ENCODE measurements at regions not wholly inside any gene's neighbourhood (a gene's known extent, or its start where the extent isn't known, plus 50 kb on each side); places are given as distances from the start of the nearest gene placed in this dataset.

DNA sequence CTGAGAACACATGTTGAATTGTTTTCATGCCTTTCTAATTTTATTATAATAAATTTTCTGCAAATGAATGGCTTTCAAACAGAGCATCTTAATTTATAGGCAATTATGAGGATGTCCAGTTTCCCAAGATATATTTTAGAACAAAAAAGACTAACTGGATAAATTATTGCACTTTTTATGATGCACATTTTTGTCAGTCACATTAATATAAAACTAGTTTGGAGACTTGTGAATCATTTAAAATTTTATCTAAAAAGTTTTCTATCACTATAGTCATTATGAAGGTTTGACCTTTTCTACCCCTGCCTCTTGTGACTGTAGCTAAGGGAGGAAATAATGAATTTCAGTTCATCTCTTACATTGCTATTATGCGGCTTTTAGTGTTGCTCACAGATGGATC is 393.8 kb downstream of the TAF11L14 start:
- Histone ChIP-seq H3K27me3 (no peaks in the 10 kb centered on the region), H3K4me1 (ENCODE audit: low read depth) (no peaks in the 10 kb centered on the region), H3K4me3 (no peak overlapping the region), H3K36me3 (no peaks in the 10 kb centered on the region), H3K9me3 (ENCODE audit: low read depth) (no peaks in the 10 kb centered on the region), H3K27ac (no peak overlapping the region)
- TF ChIP-seq, protein P1, sequence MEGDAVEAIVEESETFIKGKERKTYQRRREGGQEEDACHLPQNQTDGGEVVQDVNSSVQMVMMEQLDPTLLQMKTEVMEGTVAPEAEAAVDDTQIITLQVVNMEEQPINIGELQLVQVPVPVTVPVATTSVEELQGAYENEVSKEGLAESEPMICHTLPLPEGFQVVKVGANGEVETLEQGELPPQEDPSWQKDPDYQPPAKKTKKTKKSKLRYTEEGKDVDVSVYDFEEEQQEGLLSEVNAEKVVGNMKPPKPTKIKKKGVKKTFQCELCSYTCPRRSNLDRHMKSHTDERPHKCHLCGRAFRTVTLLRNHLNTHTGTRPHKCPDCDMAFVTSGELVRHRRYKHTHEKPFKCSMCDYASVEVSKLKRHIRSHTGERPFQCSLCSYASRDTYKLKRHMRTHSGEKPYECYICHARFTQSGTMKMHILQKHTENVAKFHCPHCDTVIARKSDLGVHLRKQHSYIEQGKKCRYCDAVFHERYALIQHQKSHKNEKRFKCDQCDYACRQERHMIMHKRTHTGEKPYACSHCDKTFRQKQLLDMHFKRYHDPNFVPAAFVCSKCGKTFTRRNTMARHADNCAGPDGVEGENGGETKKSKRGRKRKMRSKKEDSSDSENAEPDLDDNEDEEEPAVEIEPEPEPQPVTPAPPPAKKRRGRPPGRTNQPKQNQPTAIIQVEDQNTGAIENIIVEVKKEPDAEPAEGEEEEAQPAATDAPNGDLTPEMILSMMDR (IDR thresholded peaks at IDR 0.05; ENCODE audit: low read depth, low read length), result no peak
- no peak for DNase-seq (ENCODE audit: low read depth in 1 of 2, low spot score in 1 of 2)

DNA sequence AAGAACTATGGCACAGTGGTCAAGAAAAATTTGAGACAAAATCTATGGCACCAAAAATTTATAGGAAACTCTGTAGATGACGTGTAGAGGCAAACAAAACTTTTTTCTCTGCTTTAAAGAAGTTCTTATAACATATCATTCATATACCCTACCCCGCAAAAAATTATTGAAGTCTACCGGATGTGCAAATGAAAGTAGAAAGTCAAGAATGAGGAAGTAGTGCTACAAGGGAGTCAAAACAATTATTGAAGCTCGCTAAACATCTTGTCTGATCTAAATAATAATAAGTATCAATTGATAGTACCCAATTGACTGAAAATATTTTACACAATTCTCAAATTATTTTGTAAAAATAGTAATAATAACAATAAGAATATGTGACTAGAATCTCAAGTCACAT is 398.5 kb downstream of the TAF11L14 start:
- TF ChIP-seq, protein P1 (IDR thresholded peaks at IDR 0.05; ENCODE audit: low read depth, low read length), result no peak
- Histone ChIP-seq H3K27ac (no peak overlapping the region), H3K4me3 (no peak overlapping the region)

DNA sequence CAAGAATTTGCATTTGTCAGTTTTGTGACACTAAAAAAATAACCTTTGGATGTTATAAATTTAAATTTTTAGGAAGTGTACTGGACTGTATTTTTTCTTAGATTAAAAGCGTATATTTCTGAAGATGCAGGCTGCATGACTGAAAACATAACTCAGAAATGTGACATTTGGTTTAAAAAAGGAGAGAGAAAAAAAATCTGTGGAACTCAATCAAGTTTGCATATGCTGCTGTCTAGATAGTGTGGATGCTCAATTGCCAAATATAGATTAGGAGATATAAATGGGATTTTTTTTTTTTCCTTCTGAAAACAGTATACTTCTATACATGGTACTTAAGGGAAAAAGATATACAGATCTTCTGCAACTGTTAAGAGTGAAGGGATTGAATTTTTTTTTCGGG is 402.3 kb downstream of the TAF11L14 start:
- Histone ChIP-seq H3K27me3 (no peaks in the 10 kb centered on the region), H3K9me3 (ENCODE audit: low read depth) (no peaks in the 10 kb centered on the region), H3K4me1 (ENCODE audit: low read depth) (no peaks in the 10 kb centered on the region), H3K27ac (no peak overlapping the region), H3K4me3 (no peak overlapping the region), H3K36me3 (no peaks in the 10 kb centered on the region)
- TF ChIP-seq, protein P1 (IDR thresholded peaks at IDR 0.05; ENCODE audit: low read depth, low read length), result no peak
- no peak for DNase-seq (ENCODE audit: low read depth in 1 of 2, low spot score in 1 of 2)

More for the DNA sequence above, 398.5 kb downstream of the TAF11L14 start:
- Histone ChIP-seq H3K4me1 (ENCODE audit: low read depth) (no peaks in the 10 kb centered on the region), H3K36me3 (no peaks in the 10 kb centered on the region), H3K9me3 (ENCODE audit: low read depth) (no peaks in the 10 kb centered on the region), H3K27me3 (no peaks in the 10 kb centered on the region)
- DNase-seq (ENCODE audit: low read depth in 1 of 2, low spot score in 1 of 2), result no peak

DNA sequence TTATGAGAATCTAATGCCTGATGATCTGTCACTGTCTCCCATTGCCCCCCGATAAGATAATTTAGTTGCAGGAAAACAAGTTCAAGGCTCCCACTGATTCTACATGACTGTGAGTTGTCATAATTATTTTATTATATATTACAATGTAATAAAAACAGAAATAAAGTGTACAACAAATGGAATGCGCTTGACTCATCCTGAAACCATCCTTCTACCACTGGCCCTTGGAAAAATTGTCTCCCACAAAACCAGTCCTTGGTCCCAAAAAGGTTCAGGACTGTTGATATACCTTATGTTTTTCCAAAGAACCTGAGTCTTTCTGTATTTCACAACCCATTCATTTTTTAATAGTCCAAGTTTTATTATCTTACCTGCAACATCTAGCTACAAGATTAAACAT is 403.5 kb downstream of the TAF11L14 start:
- Histone ChIP-seq H3K4me1 (ENCODE audit: low read depth) (no peaks in the 10 kb centered on the region), H3K4me3 (no peak overlapping the region), H3K9me3 (ENCODE audit: low read depth) (no peaks in the 10 kb centered on the region), H3K36me3 (no peaks in the 10 kb centered on the region), H3K27ac (no peak overlapping the region), H3K27me3 (no peaks in the 10 kb centered on the region)
- TF ChIP-seq, protein P1 (IDR thresholded peaks at IDR 0.05; ENCODE audit: low read depth, low read length), result no peak
- no peak for DNase-seq (ENCODE audit: low read depth in 1 of 2, low spot score in 1 of 2)

DNA sequence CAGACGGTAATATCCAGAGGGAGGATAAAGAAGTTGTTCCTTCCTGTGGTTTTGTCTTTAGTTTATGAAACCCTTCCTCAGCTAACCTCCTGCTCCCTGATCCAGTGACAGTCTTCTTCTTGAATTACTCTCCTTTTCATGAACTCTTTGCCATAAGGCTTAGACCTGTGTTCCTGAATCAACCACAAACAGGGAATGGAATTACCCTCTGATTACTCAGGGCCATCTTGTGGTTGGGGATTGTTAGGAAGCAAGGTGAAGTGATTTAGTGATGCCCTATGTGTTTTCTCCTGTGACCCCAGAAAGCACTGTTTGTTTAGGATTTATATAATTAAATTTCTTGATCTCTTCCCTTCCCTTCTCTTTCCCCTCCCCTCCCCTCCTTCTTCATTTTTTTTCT is 409.1 kb downstream of the TAF11L14 start:
- TF ChIP-seq, protein P1 (IDR thresholded peaks at IDR 0.05; ENCODE audit: low read depth, low read length), result no peak
- no peak for DNase-seq (ENCODE audit: low read depth in 1 of 2, low spot score in 1 of 2)
- Histone ChIP-seq H3K9me3 (ENCODE audit: low read depth) (no peaks in the 10 kb centered on the region), H3K4me1 (ENCODE audit: low read depth) (no peaks in the 10 kb centered on the region), H3K36me3 (no peaks in the 10 kb centered on the region), H3K27ac (no peak overlapping the region), H3K4me3 (no peak overlapping the region), H3K27me3 (no peaks in the 10 kb centered on the region)

DNA sequence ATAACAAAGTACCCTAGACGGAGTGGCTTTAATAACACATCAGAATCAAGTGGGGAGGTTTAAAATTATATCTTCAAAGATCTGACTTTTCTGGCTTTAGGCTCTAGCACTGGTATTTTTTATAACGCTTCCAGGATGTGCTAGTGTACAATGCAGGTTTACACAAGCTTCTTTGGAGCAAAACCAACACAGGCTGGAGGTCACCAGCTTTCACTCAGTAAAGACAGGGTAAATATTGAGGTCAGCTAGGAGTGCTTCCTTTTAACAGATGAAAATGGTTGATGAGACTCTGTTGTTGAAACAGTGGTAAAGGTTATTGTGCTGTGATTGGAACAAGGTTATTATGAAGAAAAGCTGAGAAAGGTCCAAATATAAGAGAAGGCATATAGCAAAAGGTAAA is 414.2 kb downstream of the TAF11L14 start:
- TF ChIP-seq, protein P1 (IDR thresholded peaks at IDR 0.05; ENCODE audit: low read depth, low read length), result no peak

More for the DNA sequence above, 414.2 kb downstream of the TAF11L14 start:
- Histone ChIP-seq H3K9me3 (ENCODE audit: low read depth) (no peaks in the 10 kb centered on the region), H3K4me3 (no peak overlapping the region), H3K27me3 (no peaks in the 10 kb centered on the region), H3K27ac (no peak overlapping the region), H3K4me1 (ENCODE audit: low read depth) (no peaks in the 10 kb centered on the region), H3K36me3 (no peaks in the 10 kb centered on the region)
- no peak for DNase-seq (ENCODE audit: low read depth in 1 of 2, low spot score in 1 of 2)

Data from cardiac muscle cell (in vitro differentiated cells and primary cell).